HEK293 (cell line): ENCODE measurements at regions not wholly inside any gene's neighbourhood (a gene's known extent, or its start where the extent isn't known, plus 50 kb on each side); places are given as distances from the start of the nearest gene placed in this dataset.

Experiments
- MYNN ChIP-seq: fragments of 450-650 bp; formaldehyde crosslinking; IDR thresholded peaks from 2 replicates; pipeline ENCODE4 v1.5.1; 2016; ENCODE audit warnings: missing biosample characterization, missing genetic modification characterization, borderline replicate concordance
- YY1 ChIP-seq: fragments of 450-650 bp; formaldehyde crosslinking; IDR thresholded peaks from 2 replicates; pipeline ENCODE4 v1.5.1; 2018; ENCODE audit warnings: missing biosample characterization, missing genetic modification characterization
- ZBTB48 ChIP-seq: fragments of 450-650 bp; formaldehyde crosslinking; IDR thresholded peaks from 2 replicates; pipeline ENCODE4 v1.5.1; 2016; ENCODE audit warnings: missing biosample characterization, missing genetic modification characterization
- ZNF132 ChIP-seq: fragments of 450-650 bp; formaldehyde crosslinking; IDR thresholded peaks from 2 replicates; pipeline ENCODE4 v1.5.1; 2017; ENCODE audit warnings: missing biosample characterization, missing genetic modification characterization, borderline replicate concordance
- ZNF175 ChIP-seq: fragments of 450-650 bp; formaldehyde crosslinking; IDR thresholded peaks from 2 replicates; pipeline ENCODE4 v1.5.1; 2016; ENCODE audit warnings: missing biosample characterization, missing genetic modification characterization
- ZNF292 ChIP-seq: fragments of 450-650 bp; formaldehyde crosslinking; IDR thresholded peaks from 2 replicates; pipeline ENCODE4 v1.5.1; 2016; ENCODE audit warnings: low read depth, missing biosample characterization, missing genetic modification characterization, borderline replicate concordance
- ZNF311 ChIP-seq: fragments of 450-650 bp; formaldehyde crosslinking; IDR thresholded peaks from 2 replicates; pipeline ENCODE4 v1.5.1; 2017; ENCODE audit warnings: missing biosample characterization, missing genetic modification characterization, borderline replicate concordance
- ZNF416 ChIP-seq: fragments of 450-650 bp; formaldehyde crosslinking; IDR thresholded peaks from 2 replicates; pipeline ENCODE4 v1.5.1; 2016; ENCODE audit warnings: missing biosample characterization, missing genetic modification characterization
- ZNF600 ChIP-seq: fragments of 450-650 bp; formaldehyde crosslinking; IDR thresholded peaks from 2 replicates; pipeline ENCODE4 v1.5.1; 2016; ENCODE audit warnings: missing biosample characterization, missing genetic modification characterization
- TF ChIP-seq, protein P1 (sequence below): fragments of 450-650 bp; formaldehyde crosslinking; IDR thresholded peaks from 2 replicates; pipeline ENCODE4 v1.5.1; 2016; ENCODE audit warnings: missing biosample characterization, missing genetic modification characterization, low read depth
- TF ChIP-seq, protein P2 (sequence below): fragments of 450-650 bp; formaldehyde crosslinking; IDR thresholded peaks from 2 replicates; pipeline ENCODE4 v1.5.1; 2016; ENCODE audit warnings: missing biosample characterization, missing genetic modification characterization
- TF ChIP-seq, protein P3 (sequence below): fragments of 450-650 bp; formaldehyde crosslinking; IDR thresholded peaks from 2 replicates; pipeline ENCODE4 v1.5.1; 2016; ENCODE audit warnings: missing biosample characterization, missing genetic modification characterization
- TF ChIP-seq, protein P4 (sequence below): fragments of 450-650 bp; formaldehyde crosslinking; IDR thresholded peaks from 2 replicates; pipeline ENCODE4 v1.5.1; 2016; ENCODE audit warnings: missing biosample characterization, missing genetic modification characterization

DNA sequence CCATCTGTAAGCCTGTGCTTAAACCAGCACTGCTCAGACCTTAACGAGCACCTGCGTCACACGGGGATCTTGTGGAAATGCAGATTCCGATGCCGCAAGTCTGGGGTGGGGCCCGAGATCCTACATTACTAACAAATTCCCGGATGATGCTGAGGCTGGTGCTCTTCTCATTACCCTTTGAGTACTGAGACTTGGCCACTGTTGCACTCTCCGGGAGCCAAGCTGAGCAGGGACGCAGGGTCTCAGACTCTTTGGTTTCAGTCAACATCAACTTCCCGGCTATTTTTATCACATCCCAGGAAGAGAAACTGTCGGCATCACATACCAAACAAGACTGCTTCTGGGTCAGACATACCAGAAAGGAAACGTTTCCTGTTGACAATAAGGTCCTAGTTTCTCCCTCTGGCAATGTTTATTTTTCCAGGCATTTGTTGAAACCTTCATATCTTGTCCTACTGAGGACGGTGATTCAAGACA lies 276.6 kb downstream of the SHQ1 start:
- TF ChIP-seq, protein P1, sequence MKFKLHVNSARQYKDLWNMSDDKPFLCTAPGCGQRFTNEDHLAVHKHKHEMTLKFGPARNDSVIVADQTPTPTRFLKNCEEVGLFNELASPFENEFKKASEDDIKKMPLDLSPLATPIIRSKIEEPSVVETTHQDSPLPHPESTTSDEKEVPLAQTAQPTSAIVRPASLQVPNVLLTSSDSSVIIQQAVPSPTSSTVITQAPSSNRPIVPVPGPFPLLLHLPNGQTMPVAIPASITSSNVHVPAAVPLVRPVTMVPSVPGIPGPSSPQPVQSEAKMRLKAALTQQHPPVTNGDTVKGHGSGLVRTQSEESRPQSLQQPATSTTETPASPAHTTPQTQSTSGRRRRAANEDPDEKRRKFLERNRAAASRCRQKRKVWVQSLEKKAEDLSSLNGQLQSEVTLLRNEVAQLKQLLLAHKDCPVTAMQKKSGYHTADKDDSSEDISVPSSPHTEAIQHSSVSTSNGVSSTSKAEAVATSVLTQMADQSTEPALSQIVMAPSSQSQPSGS = no peak
- TF ChIP-seq ZNF600 (tag by site-specific recombination) (no peak), YY1 (tag by site-specific recombination) (no peak), ZNF175 (tag by site-specific recombination) (no peak), ZNF311 (tag by site-specific recombination) (no peak), ZBTB48 (tag by site-specific recombination) (no peak), ZNF292 (tag by site-specific recombination) (no peak), ZNF416 (tag by site-specific recombination) (no peak), MYNN (no peak), ZNF132 (tag by site-specific recombination) (no peak)
- TF ChIP-seq, protein P2, sequence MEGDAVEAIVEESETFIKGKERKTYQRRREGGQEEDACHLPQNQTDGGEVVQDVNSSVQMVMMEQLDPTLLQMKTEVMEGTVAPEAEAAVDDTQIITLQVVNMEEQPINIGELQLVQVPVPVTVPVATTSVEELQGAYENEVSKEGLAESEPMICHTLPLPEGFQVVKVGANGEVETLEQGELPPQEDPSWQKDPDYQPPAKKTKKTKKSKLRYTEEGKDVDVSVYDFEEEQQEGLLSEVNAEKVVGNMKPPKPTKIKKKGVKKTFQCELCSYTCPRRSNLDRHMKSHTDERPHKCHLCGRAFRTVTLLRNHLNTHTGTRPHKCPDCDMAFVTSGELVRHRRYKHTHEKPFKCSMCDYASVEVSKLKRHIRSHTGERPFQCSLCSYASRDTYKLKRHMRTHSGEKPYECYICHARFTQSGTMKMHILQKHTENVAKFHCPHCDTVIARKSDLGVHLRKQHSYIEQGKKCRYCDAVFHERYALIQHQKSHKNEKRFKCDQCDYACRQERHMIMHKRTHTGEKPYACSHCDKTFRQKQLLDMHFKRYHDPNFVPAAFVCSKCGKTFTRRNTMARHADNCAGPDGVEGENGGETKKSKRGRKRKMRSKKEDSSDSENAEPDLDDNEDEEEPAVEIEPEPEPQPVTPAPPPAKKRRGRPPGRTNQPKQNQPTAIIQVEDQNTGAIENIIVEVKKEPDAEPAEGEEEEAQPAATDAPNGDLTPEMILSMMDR = no peak
- TF ChIP-seq, protein P3, sequence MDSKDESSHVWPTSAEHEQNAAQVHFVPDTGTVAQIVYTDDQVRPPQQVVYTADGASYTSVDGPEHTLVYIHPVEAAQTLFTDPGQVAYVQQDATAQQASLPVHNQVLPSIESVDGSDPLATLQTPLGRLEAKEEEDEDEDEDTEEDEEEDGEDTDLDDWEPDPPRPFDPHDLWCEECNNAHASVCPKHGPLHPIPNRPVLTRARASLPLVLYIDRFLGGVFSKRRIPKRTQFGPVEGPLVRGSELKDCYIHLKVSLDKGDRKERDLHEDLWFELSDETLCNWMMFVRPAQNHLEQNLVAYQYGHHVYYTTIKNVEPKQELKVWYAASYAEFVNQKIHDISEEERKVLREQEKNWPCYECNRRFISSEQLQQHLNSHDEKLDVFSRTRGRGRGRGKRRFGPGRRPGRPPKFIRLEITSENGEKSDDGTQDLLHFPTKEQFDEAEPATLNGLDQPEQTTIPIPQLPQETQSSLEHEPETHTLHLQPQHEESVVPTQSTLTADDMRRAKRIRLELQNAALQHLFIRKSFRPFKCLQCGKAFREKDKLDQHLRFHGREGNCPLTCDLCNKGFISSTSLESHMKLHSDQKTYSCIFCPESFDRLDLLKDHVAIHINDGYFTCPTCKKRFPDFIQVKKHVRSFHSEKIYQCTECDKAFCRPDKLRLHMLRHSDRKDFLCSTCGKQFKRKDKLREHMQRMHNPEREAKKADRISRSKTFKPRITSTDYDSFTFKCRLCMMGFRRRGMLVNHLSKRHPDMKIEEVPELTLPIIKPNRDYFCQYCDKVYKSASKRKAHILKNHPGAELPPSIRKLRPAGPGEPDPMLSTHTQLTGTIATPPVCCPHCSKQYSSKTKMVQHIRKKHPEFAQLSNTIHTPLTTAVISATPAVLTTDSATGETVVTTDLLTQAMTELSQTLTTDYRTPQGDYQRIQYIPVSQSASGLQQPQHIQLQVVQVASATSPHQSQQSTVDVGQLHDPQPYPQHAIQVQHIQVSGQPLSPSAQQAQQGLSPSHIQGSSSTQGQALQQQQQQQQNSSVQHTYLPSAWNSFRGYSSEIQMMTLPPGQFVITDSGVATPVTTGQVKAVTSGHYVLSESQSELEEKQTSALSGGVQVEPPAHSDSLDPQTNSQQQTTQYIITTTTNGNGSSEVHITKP (tag by site-specific recombination) = no peak
- TF ChIP-seq, protein P4, sequence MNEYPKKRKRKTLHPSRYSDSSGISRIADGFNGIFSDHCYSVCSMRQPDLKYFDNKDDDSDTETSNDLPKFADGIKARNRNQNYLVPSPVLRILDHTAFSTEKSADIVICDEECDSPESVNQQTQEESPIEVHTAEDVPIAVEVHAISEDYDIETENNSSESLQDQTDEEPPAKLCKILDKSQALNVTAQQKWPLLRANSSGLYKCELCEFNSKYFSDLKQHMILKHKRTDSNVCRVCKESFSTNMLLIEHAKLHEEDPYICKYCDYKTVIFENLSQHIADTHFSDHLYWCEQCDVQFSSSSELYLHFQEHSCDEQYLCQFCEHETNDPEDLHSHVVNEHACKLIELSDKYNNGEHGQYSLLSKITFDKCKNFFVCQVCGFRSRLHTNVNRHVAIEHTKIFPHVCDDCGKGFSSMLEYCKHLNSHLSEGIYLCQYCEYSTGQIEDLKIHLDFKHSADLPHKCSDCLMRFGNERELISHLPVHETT (tag by site-specific recombination) = no peak
